ENCODE measurements at regions not wholly inside any gene's neighbourhood (a gene's known extent, or its start where the extent isn't known, plus 50 kb on each side); places are given as distances from the start of the nearest gene placed in this dataset.

- TF ChIP-seq, protein P1, sequence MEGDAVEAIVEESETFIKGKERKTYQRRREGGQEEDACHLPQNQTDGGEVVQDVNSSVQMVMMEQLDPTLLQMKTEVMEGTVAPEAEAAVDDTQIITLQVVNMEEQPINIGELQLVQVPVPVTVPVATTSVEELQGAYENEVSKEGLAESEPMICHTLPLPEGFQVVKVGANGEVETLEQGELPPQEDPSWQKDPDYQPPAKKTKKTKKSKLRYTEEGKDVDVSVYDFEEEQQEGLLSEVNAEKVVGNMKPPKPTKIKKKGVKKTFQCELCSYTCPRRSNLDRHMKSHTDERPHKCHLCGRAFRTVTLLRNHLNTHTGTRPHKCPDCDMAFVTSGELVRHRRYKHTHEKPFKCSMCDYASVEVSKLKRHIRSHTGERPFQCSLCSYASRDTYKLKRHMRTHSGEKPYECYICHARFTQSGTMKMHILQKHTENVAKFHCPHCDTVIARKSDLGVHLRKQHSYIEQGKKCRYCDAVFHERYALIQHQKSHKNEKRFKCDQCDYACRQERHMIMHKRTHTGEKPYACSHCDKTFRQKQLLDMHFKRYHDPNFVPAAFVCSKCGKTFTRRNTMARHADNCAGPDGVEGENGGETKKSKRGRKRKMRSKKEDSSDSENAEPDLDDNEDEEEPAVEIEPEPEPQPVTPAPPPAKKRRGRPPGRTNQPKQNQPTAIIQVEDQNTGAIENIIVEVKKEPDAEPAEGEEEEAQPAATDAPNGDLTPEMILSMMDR (IDR thresholded peaks at IDR 0.05; ENCODE audit: insufficient read depth, low read depth, low read length): no peak
- TF ChIP-seq EZH2 (IDR thresholded peaks at IDR 0.05; ENCODE audit: insufficient read depth, low read length): no peak
Observed at GRCh38 chrX:143298663-143299241, 218.5 kb downstream of the SPANXN3 start.
